CD4-positive, alpha-beta T cell treated with Interleukin-15 for 1 hour (primary cell): ENCODE measurements at regions not wholly inside any gene's neighbourhood (a gene's known extent, or its start where the extent isn't known, plus 50 kb on each side); places are given as distances from the start of the nearest gene placed in this dataset.
"Not testable (repeated sequence)": the region's sequence is repeated elsewhere in the genome, so short reads cannot be mapped to it uniquely, and the experiment has no call there.

Experiments used
- DNase-seq: peaks from one replicate; pipeline ENCODE4 v3.0.0-alpha.2; 2020

DNA sequence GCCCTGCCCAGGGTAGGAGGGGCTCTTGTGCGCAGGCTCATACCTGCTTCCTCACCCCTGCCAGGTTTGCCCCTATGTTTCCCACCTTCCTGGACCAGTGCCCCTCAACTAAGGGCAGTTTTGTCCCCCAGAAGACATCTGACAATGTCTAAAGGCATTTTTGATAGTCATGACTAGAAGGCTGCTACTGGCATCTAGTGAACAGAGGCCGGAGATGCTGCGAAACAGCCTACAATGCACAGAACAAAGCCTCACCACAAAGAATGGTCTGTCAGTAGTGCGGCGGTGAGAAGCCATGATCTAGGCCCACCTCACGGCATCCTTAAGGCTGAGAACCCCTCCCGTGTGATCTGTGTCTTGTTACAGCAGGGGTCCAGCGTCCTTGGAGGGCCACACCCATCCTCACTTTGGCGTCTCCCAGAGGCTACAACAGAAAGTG is 96.0 kb downstream of the TMEM17 start:
- no peak for DNase-seq

DNA sequence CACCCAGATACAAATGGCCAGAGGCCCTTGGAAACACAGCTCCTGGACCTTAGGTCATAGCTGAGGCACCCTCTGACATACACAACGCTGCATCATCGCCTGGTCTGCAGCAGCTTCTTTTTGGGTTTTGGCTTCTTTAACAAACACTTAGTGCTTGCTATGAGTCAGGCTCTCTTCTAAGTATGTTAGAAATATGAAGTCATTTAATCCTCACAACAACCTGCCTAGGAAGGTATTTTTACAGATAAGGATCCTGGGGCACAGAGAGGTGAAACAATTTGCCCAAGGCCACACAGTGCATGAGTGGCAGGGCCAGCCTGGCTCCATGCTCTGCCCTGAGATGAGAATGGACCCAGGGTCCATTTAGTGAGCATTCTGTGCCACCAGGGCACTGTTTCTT is 96.6 kb downstream of the TMEM17 start:
- DNase-seq, result no peak

DNA sequence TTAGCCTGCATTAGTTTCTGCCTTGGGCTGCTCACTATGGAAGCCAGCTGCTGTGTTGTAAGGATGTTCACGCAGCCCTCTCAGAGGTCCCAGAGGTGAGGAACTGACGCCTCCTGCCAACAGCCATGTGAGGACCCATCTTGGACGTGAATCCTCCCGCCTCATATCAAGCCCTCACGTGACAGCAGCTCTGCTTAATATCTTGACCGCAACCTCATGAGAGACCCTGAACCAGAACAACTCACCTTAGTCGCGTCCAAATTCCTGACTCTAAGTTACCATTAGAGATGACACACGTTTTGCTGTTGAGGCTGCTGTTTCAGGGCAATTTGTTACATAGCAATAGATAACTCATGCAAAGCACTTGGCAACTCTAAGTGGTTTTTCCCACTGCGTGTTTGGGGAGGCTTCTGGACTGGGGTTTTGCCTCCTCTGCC is 97.7 kb downstream of the TMEM17 start:
- DNase-seq, result no peak

DNA sequence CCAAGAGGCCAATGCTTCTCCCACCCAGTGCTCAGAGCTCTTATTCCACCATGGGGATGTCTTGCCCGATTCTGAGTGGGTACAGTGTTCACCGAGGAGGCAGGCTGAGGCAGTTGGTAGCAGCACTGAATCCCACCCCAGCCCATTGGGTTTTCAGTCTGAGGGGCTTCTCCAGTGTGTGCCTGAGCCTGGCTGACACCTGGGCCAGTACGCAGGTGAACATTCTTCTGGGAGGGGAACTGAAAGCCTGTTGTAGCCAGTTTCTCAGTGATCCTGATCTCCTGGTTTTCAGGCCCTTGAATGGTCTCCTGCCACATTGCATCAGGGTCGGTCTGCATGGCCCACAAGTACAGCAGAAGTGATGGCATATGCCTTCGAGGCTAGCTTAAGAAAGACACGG is 98.2 kb downstream of the TMEM17 start:
- no peak for DNase-seq

DNA sequence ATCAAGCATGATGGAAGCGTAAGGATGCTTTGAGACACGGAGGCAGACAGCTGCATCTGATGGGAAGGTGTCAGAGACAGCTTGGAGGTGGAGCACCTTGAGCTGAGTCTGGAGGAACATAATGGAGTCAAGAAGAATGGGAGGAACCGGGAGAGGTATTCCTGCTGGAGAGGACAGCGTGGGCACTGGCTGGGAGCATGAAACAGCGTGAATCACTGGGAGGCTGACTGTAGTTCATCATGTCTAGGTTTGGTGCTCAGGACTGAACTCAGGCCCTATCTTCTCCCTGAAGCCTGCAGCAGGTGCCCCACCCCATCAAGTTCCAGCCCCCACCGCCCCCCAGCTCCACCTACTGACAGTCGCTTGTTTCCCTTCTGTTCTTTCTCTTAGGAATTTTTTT is 98.6 kb downstream of the TMEM17 start:
- DNase-seq, result no peak

DNA sequence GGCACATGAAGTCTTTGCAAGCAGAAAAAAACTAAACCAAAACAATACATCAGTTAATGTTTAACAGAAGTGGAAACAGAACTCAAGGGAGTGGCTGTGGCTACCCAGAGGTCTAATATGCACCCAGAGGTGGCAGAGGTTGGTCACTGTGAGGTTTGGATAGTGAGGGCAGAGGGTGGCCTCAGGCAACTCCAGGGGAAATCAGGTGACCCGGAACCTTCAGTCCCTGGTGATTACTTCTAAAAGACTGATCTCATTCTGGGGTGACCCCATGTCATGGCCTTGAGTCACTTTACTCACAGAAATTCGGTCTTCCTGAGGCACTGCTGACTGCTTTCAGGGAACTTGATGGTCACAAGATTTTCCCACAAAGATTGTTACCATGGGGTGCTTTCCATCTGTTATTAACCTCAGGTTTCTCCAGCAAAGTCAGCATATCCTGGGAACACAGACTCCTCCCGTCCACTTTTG is 99.4 kb downstream of the TMEM17 start:
- no peak for DNase-seq

DNA sequence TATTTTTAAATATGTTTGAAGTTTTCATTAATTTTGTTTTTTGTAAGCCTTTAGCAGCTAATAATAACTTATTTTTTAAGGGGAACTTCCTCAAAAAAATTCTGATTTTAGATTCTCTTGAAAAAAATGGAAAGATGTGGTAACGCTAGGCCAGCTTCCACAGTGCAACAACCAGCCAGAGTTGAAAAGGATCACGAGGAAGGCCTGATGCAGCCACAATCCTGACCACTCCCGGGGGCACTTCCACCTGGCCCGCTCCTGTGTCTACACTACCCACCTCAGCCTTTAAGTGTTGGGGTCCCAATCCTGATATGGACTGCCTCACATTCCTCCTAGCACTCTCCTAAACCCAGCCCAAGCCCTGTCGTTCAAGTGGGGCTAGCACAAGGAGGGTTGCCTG is 101.1 kb downstream of the TMEM17 start:
- DNase-seq, result no peak

DNA sequence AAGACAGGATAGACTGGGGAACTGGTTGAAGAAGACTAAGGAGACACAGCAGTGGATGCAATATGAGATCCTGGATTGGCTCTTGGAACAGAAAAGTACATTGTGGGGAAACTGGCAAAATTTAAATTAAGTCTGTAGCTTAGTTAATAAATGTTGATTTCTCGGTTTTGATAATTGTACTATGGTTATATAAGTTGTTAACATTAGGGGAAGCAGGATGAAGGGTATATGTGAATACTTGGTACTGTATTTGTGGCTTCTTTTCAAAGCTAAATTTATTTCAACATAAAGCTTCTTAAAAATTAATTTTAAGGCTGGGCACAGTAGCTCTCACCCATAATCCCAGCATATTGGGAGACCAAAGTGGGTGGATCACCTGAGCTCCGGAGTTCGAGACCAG is 103.8 kb downstream of the TMEM17 start:
- DNase-seq, result no peak

DNA sequence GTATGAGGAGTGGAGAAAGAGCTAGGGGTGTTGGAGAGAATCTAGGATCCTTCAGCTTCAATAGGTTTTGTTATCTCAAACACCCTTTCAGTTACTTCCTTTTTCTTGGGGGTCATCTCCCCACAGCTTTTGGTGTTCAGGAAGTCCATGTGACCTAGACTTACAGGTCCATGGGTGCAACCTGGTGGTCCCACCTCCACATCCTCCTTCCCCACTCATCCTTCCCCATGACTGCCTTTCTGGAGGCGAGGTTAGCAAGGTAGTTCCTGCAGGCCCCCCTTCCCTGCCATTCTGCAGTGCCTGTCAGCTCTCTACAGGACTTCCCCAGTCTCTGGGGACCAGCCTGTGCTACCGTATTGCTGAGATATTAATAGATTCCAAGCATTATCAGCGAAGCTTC is 107.6 kb downstream of the TMEM17 start:
- no peak for DNase-seq

DNA sequence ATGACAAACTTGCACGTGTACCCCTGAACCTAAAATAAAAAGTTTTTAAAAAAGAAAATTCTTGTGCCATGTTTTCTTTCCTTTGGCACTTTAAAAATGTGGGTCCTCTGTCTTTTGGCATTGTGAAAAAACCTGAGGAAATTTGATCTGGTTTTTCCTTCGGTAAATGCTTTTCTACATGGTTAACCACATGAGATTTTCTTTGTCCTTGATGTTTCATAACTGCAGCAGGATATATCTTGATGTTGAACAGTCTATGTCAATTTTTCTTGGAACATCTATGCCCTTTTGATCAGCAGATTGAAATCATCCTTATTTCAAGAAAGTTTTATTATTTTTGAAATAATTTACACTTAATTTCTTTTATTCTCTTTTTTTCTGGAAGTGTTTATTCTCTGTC is 109.1 kb downstream of the TMEM17 start:
- DNase-seq, result no peak

DNA sequence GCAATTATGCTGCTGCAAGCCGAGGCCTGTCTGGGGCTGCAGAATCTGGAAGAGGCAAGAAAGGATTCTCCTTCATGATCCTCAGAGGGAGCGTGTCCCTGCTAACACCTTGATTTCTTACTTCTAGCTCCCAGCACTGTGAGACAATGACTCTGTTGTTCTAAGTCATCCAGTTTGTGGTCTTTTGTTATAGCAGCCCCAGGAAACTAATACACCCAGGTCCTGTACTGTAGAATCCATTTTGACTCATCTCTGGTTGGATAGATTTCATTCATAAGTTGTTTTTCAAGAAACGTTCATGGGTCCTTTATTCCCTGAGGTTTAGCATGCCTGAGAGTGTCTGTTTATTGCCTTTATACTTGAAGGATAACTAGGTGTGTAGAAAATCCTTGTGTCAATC is 112.7 kb downstream of the TMEM17 start:
- DNase-seq, result no peak

DNA sequence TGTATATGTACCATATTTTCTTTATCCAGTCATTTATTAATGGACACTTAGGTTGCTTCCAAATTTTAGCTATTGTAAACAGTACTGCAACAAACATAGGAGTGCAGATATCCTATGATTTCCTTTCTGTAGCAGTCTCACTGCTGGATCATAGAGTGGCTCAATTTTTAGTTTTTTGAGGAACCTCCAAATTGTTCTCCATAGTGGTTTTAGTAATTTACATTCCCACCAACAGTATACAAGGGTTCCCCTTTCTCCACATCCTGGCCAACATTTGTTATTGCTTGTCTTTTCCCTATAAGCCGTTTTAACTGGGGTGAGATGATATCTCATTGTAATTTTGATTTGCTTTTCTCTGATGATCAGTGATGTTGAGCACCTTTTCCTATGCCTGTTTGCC is 114.3 kb downstream of the TMEM17 start:
- no peak for DNase-seq

DNA sequence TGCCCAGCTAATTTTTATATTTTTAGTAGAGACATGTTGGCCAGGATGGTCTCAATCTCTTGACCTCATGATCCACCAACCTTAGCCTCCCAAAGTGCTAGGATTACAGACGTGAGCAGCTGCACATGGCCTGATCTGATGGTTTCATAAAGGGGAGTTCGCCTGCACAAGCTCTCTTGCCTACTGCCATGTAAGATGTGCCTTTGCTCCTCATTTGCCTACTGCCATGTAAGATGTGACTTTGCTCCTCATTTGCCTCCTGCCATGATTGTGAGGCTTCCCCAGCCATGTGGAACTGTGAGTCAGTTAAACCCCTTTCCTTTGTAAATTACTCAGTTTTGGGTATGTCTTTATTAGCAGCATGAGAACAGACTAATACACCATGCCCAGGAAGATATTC is 119.6 kb downstream of the TMEM17 start:
- DNase-seq, result not testable (repeated sequence)

DNA sequence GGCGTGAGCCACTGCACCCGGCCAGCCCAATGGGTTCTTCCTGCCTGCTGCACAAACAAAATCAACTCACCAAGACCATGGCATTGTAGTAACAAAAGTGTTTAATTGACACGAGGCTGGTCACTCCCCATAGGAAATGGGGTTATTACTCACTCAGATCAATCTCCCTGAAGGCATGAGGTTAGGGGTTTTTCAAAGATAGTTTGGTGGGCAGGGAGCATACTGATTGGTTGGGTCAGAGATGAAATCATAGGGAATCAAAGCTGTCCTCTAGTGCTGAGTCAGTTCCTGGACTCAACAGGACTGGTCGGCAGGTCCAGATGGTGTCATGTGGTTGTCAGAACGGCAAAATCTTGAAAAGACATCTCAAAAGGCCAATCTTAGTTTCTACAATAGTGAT is 122.1 kb downstream of the TMEM17 start:
- no peak for DNase-seq

DNA sequence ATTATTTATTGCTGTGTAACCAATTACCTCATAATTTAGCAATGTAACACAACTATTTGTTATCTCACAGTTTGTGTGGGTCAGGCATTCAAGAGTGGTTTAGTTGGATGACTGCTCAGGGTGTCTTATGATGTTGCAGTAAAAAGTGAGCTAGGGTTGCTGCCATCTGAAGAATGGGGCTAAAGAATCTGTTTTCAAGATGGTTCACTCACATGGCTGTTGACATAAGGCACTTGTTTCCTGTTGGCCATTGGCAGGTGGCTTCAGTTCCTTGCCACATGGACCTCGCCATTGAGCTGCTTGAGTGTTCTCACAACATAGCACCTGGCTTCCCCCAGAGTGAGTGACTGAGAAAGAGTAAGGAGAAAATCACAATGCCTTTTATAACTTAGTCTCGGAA is 123.2 kb downstream of the TMEM17 start:
- DNase-seq, result no peak

DNA sequence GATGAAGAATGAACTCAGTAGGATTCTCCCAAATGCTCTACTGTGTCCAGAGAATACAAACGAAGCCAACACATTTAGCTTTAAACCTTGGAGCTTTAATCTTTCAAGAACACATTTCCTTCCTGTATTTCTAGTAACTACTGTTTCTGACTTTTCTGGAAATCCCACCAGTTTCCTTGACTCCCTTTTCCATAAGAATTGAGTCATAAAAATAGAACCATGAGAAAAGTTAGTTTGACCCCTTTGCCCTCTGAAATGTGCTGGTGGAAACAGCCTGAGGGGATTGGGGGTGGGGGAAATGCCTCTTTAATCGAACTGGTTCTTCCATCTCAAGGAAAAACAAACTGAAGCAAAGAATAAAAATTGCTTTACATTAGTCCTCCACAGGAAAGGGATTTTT is 123.9 kb downstream of the TMEM17 start:
- DNase-seq, result no peak

DNA sequence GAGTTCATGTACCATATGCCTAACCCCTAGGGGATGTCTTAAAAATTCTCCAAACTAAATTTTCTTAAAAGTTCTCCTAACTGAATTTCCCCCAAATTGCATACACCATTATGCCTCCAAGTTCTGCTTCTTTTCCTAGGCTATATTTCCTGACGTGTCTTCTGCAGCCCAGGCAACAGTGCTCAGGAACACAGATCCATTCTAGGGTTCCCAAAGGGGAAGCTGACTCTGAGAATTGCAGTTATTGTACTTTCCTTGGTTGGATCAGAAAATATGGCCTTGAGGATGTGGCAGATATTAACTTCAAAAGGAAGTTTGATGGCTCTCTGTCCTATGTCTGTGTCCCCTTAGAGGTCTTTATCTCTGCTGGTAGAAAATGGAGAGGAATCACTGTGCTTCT is 124.3 kb downstream of the TMEM17 start:
- DNase-seq, result no peak

DNA sequence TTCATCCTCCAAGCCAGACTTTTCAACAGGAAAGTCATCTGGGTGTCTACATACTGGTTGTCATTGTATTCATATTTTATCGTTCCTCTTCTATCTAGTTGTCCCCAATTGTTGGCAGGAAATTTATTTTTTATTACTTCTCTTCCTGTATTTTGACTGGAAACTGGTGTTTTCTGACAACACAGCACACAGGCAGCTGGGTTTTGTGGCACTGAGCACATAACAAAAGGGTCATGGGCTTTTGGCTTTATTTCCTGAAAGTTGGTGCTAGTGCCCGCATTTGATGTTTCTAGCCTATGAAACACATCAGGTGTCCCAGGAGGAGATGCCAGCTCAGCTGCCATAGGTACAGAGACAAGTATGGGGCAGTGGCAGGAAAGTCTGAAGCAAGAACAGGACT is 126.4 kb downstream of the TMEM17 start:
- no peak for DNase-seq

DNA sequence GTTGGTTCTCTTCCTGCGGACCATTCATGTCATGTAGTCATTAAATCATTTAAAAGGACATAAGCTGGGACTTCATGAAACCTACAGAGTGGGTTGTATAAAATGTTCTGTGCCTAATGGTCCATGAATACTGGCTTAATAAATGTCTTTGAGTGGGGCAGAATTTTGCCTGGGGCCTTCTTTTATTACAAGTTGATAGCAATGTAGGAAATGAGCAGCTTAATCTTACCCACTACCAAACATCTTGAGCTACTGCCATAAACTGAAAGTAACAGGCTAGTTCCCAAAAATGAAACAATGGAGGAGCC is 130.9 kb downstream of the TMEM17 start:
- DNase-seq, result no peak

DNA sequence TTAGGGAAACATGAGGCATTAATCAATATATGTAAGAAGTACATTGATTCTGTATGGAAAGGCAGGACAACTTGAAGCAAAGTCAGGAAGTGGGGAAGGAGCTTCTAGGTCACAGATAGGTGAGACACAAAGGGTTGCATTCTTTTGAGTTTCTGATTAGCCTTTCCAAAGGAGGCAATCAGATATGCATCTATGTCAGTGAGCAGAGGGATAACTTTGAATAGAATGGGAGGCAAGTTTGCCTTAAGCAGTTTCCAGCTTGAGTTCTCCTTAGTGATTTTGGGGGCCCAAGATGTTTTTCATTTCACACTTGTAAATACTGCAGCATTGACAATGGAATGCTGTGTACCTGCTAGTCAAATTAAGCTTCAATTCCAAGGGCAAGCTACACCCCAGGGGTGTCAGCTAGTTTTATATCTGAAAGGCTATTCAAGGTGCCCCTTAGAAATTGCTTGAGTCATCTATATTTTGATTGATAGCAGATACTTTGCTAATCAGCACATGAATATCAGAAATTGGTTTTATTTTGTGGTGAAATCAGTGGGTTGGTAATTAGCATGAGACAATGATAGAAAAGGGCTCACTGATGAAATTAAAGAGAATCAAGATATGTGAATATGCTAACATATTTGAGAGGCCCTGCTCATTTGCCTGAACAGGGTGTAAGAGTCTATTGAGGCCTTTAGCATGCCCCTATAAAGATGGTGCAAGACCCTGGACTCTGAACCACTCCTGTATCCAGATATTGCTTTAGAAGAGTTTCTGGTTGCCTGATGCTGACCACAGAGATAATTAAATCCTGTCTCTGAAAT is 131.5 kb downstream of the TMEM17 start:
- DNase-seq, result no peak

DNA sequence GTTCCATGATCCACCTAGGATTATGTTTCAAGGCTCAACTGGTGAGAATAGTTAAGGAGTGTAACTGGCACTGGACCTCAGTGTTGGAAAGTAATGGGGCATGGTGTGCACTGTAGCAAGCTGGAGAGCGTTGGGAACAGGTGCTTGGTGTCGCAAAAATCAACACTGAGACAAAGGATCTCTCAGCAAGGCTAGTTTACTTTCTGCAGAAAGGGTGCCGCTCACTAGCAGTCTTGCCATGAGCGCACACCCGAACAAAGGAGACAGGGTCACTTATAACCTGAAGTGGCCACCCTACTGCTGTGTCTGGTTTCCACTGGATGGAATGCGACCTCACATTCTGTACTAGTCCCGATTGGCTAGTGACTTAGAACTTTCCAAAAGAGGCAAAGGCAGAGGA is 133.2 kb downstream of the TMEM17 start:
- no peak for DNase-seq

DNA sequence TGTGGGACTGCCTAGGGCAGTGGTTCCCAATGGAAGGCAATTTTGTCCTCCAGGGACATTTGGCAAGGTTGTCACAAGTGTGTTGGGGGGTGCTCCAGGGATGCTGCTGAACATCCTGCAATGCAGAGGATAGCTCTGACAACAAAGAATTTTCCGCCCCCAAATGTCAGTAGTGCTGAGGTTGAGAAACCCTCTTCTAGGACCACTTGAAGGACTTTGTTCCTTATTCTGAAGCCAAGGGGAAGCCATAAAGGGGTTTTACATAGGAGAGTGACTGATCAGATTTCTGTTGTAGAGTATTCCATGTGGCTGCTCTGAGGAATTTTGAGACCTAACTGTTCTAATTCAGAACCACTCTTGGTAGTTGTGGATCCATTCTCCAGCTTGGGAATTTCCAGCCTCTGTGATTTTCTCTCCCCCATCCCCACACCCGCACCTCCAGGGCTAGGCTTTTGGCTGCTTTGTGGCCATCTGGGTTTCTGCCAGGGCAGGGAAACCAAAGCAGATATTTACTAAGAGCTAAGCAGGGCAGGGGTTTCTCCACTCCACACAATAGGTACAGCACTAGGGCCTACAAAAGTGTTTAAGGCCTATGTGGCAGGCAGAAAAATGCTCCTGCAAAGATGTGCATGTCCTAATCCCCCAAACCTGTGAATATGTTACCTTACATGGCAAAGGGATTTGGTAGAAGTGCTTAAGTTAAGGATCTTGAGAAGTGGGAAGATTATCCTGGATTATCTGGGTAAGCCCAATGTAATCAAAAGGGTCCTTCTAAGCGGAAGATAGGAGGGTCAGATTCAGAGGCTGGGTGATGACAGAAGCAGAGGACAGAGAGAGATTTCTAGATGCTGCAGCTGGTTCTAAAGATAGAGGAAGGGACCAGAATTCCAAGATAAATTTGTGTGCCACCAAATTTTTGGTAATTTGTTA is 135.4 kb downstream of the TMEM17 start:
- no peak for DNase-seq

DNA sequence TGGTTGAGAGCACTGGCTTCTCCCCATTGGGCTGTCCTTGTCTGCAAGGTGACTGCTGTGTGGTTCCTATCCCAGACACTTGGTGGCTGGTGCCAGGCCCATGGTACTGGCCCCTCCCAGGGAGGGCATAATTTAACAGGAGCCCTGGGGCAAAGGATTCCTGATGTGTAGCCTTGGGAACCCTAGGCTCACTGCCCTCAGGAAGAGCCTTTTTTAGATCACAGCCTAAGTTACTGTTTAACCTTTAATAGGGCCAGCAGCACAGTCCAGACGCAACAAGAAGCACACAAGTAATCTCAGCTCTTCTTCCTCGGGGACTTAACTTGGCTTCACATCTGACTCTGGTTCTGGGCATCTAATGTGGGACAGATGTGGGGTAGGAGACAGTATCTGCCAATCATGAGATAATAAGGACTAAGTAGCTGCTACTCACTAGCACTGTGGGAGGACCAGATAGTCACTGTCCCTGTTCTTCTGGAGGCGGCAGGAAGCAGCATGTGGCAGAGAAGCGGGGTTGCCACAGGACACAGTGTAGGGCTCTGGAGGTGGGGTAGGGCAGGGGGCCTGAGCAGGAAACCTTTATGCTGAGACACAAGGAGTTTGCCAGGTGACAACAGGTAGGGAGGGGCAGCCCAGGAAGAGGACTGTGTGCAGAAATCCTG is 136.3 kb downstream of the TMEM17 start:
- DNase-seq, result no peak
